GM21367 (cell line): ENCODE measurements at regions not wholly inside any gene's neighbourhood (a gene's known extent, or its start where the extent isn't known, plus 50 kb on each side); places are given as distances from the start of the nearest gene placed in this dataset.
A peak's percentile ranks its signal among the peaks of the same experiment; 100 is the strongest.
"Not testable (repeated sequence)": the region's sequence is repeated elsewhere in the genome, so short reads cannot be mapped to it uniquely, and the experiment has no call there.

Experiments used
- ATAC-seq: cut with Tn5 transposase; IDR thresholded peaks from one replicate; pipeline ENCODE4 v1.9.1; 2021; ENCODE audit not compliant: unreplicated experiment

- ATAC-seq = peak; percentile 21
Measured at GRCh38 chr3:178967177-178967532, 104.5 kb downstream of the ZMAT3 start.

GRCh38 chr3:178966299-178967176, 105.1 kb downstream of the ZMAT3 start:
- peak; percentile 40 for ATAC-seq

GRCh38 chr3:178964551-178964950, 107.1 kb downstream of the ZMAT3 start:
- no peak for ATAC-seq

GRCh38 chr3:178960918-178961317, 110.7 kb downstream of the ZMAT3 start:
- no peak for ATAC-seq

- ATAC-seq = no peak
Measured at GRCh38 chr3:178960181-178960580, 111.4 kb downstream of the ZMAT3 start.

- ATAC-seq = no peak
Measured at GRCh38 chr3:178950676-178951075, 120.9 kb downstream of the ZMAT3 start.

- no peak for ATAC-seq
Measured at GRCh38 chr3:178949896-178950295, 121.7 kb downstream of the ZMAT3 start.

GRCh38 chr3:178948546-178948945, 123.1 kb downstream of the ZMAT3 start:
- no peak for ATAC-seq

- no peak for ATAC-seq
Measured at GRCh38 chr3:178947738-178948137, 123.9 kb downstream of the ZMAT3 start.

GRCh38 chr3:178942261-178942660, 129.3 kb downstream of the ZMAT3 start:
- not testable (repeated sequence) for ATAC-seq

- ATAC-seq = no peak
Measured at GRCh38 chr3:178930116-178930515, 141.5 kb downstream of the ZMAT3 start.

- ATAC-seq = no peak
Measured at GRCh38 chr3:178916223-178916622, 155.4 kb downstream of the ZMAT3 start.

- ATAC-seq = no peak
Measured at GRCh38 chr3:178915365-178915764, 156.2 kb downstream of the ZMAT3 start.

GRCh38 chr3:178907081-178907480, 164.5 kb downstream of the ZMAT3 start:
- no peak for ATAC-seq

GRCh38 chr3:178901204-178901603, 170.4 kb downstream of the ZMAT3 start:
- ATAC-seq = no peak

- no peak for ATAC-seq
Measured at GRCh38 chr3:178900029-178900646, 171.5 kb downstream of the ZMAT3 start.

- ATAC-seq = no peak
Measured at GRCh38 chr3:178895178-178895789, 176.3 kb downstream of the ZMAT3 start.
